HUES48 (cell line): ENCODE measurements at regions not wholly inside any gene's neighbourhood (a gene's known extent, or its start where the extent isn't known, plus 50 kb on each side); places are given as distances from the start of the nearest gene placed in this dataset.

Experiments
- H3K27ac ChIP-seq: one replicate; pipeline ENCODE4 v1.7.0; 2013; ENCODE audit warnings: low read depth, low read length, inconsistent platforms
- H3K27me3 ChIP-seq: 2 replicates; pipeline ENCODE4 v1.6.1; 2013; ENCODE audit warnings: mild to moderate bottlenecking, low read length; ENCODE audit not compliant: control insufficient read depth, insufficient read depth
- H3K36me3 ChIP-seq: 2 replicates; pipeline ENCODE4 v1.6.1; 2013; ENCODE audit warnings: low read length; ENCODE audit not compliant: control insufficient read depth, insufficient read depth
- H3K4me1 ChIP-seq: 2 replicates; pipeline ENCODE4 v1.6.1; 2013; ENCODE audit warnings: mild to moderate bottlenecking, low read length; ENCODE audit not compliant: control insufficient read depth, insufficient read depth
- H3K4me3 ChIP-seq: 2 replicates; pipeline ENCODE4 v1.5.1; 2013; ENCODE audit warnings: mild to moderate bottlenecking, low read depth, low read length
- H3K9ac ChIP-seq: 2 replicates; pipeline ENCODE4 v1.6.1; 2013; ENCODE audit warnings: mild to moderate bottlenecking, low read depth, low read length, moderate library complexity
- H3K9me3 ChIP-seq: 2 replicates; pipeline ENCODE4 v1.6.1; 2013; ENCODE audit warnings: low read length; ENCODE audit not compliant: control insufficient read depth, insufficient read depth

- Histone ChIP-seq H3K36me3 (no peaks in the 10 kb centered on the region), H3K9ac (no peak overlapping the region), H3K4me1 (no peaks in the 10 kb centered on the region), H3K4me3 (no peak overlapping the region), H3K27ac (no peak overlapping the region), H3K9me3 (peaks cover 9% of the 10 kb centered on the region), H3K27me3 (no peaks in the 10 kb centered on the region)
Observed at GRCh38 chr1:30619619-30620018, 103.8 kb downstream of the MATN1 start.

GRCh38 chr1:30618335-30618747 is 105.0 kb downstream of the MATN1 start:
- no peaks in the 10 kb centered on the region for H3K27me3 ChIP-seq
- peaks cover 1% of the 10 kb centered on the region; the same call in 1 of the 2 replicates for H3K9me3 ChIP-seq
- no peaks in the 10 kb centered on the region for H3K36me3 ChIP-seq
- no peak overlapping the region for H3K27ac ChIP-seq
- no peaks in the 10 kb centered on the region for H3K4me1 ChIP-seq
- no peak overlapping the region for H3K9ac ChIP-seq
- H3K4me3 ChIP-seq: no peak overlapping the region

GRCh38 chr1:30616759-30617158 is 106.6 kb downstream of the MATN1 start:
- no peak overlapping the region for H3K4me3 ChIP-seq
- H3K36me3 ChIP-seq: no peaks in the 10 kb centered on the region
- H3K4me1 ChIP-seq: no peaks in the 10 kb centered on the region
- H3K27ac ChIP-seq: no peak overlapping the region
- no peaks in the 10 kb centered on the region for H3K9me3 ChIP-seq
- H3K9ac ChIP-seq: no peak overlapping the region
- no peaks in the 10 kb centered on the region for H3K27me3 ChIP-seq

- H3K9me3 ChIP-seq: no peaks in the 10 kb centered on the region
- H3K4me1 ChIP-seq: no peaks in the 10 kb centered on the region
- H3K4me3 ChIP-seq: no peak overlapping the region
- H3K9ac ChIP-seq: no peak overlapping the region
- no peak overlapping the region for H3K27ac ChIP-seq
- no peaks in the 10 kb centered on the region for H3K36me3 ChIP-seq
- no peaks in the 10 kb centered on the region for H3K27me3 ChIP-seq
Observed at GRCh38 chr1:30615816-30616590, 107.4 kb downstream of the MATN1 start.

GRCh38 chr1:30615076-30615795 is 108.1 kb downstream of the MATN1 start:
- Histone ChIP-seq H3K9ac (no peak overlapping the region), H3K4me3 (no peak overlapping the region), H3K27ac (no peak overlapping the region), H3K4me1 (no peaks in the 10 kb centered on the region), H3K36me3 (no peaks in the 10 kb centered on the region), H3K27me3 (no peaks in the 10 kb centered on the region), H3K9me3 (no peaks in the 10 kb centered on the region)

GRCh38 chr1:30613188-30613587 is 110.2 kb downstream of the MATN1 start:
- no peaks in the 10 kb centered on the region for H3K27me3 ChIP-seq
- H3K9ac ChIP-seq: no peak overlapping the region
- no peaks in the 10 kb centered on the region for H3K9me3 ChIP-seq
- H3K36me3 ChIP-seq: no peaks in the 10 kb centered on the region
- no peak overlapping the region for H3K27ac ChIP-seq
- H3K4me1 ChIP-seq: no peaks in the 10 kb centered on the region
- H3K4me3 ChIP-seq: no peak overlapping the region

- H3K4me1 ChIP-seq: no peaks in the 10 kb centered on the region
- H3K9me3 ChIP-seq: no peaks in the 10 kb centered on the region
- no peak overlapping the region for H3K4me3 ChIP-seq
- no peak overlapping the region for H3K9ac ChIP-seq
- H3K36me3 ChIP-seq: no peaks in the 10 kb centered on the region
- H3K27me3 ChIP-seq: no peaks in the 10 kb centered on the region
- no peak overlapping the region for H3K27ac ChIP-seq
Observed at GRCh38 chr1:30612536-30613065, 110.8 kb downstream of the MATN1 start.

GRCh38 chr1:30611741-30612309 is 111.6 kb downstream of the MATN1 start:
- Histone ChIP-seq H3K4me1 (no peaks in the 10 kb centered on the region), H3K27me3 (no peaks in the 10 kb centered on the region), H3K36me3 (no peaks in the 10 kb centered on the region), H3K27ac (no peak overlapping the region), H3K9me3 (no peaks in the 10 kb centered on the region), H3K4me3 (no peak overlapping the region), H3K9ac (no peak overlapping the region)

GRCh38 chr1:30610917-30611316 is 112.5 kb downstream of the MATN1 start:
- Histone ChIP-seq H3K4me3 (no peak overlapping the region), H3K9me3 (no peaks in the 10 kb centered on the region), H3K9ac (no peak overlapping the region), H3K36me3 (no peaks in the 10 kb centered on the region), H3K4me1 (no peaks in the 10 kb centered on the region), H3K27ac (no peak overlapping the region), H3K27me3 (no peaks in the 10 kb centered on the region)

GRCh38 chr1:30609999-30610345 is 113.4 kb downstream of the MATN1 start:
- Histone ChIP-seq H3K36me3 (no peaks in the 10 kb centered on the region), H3K9ac (no peak overlapping the region), H3K27ac (no peak overlapping the region), H3K9me3 (no peaks in the 10 kb centered on the region), H3K27me3 (no peaks in the 10 kb centered on the region), H3K4me1 (no peaks in the 10 kb centered on the region), H3K4me3 (no peak overlapping the region)
